Caco-2 (cell line): ENCODE measurements at regions not wholly inside any gene's neighbourhood (a gene's known extent, or its start where the extent isn't known, plus 50 kb on each side); places are given as distances from the start of the nearest gene placed in this dataset.
A peak's percentile ranks its signal among the peaks of the same experiment; 100 is the strongest.

Source experiments
- BruUV-seq: library from RNA; stranded (reverse); fragments of 400-500 nt; replicated peaks from 2 replicates; lab custom pipeline; 2021; lab: Mats Ljungman, UMichigan
- CTCF ChIA-PET: fragments of 300-600 bp; sonication (Branson Sonifier 250); formaldehyde crosslinking; loops from one replicate; lab custom pipeline; 2022; ENCODE audit warnings: antibody characterized with exemption; lab: Charles Lee
- POLR2A ChIA-PET: fragments of 300-600 bp; sonication (Branson Sonifier 250); formaldehyde crosslinking; loops from one replicate; lab custom pipeline; 2022; ENCODE audit warnings: antibody characterized with exemption; lab: Charles Lee
- DNase-seq, 2 experiments: peaks; one replicate each; pipeline versions ENCODE4 v3.0.0 to v3.0.0-alpha.2; 2020 to 2022
- H3K27me3 ChIP-seq: replicated peaks from 2 replicates; pipeline ENCODE4 v1.6.0; 2011; ENCODE audit warnings: low read length; ENCODE audit not compliant: control insufficient read depth, insufficient read depth
- H3K36me3 ChIP-seq: 2 replicates; pipeline ENCODE4 v1.5.1; 2011; ENCODE audit warnings: low read length; ENCODE audit not compliant: control insufficient read depth, insufficient read depth
- H3K4me1 ChIP-seq: fragments of 250-450 bp; sonication (Bioruptor Pico); 2 replicates; pipeline ENCODE4 v1.5.1; 2020; ENCODE audit warnings: mild to moderate bottlenecking
- H3K4me3 ChIP-seq: 2 replicates; pipeline ENCODE4 v1.5.1; 2011; ENCODE audit warnings: low read depth, mild to moderate bottlenecking, control low read depth, low read length
- H3K9me3 ChIP-seq: fragments of 250-450 bp; sonication (Bioruptor Pico); 2 replicates; pipeline ENCODE4 v1.5.1; 2020; ENCODE audit warnings: mild to moderate bottlenecking, moderate library complexity
- H3K27ac Mint-ChIP-seq: one replicate; pipeline ENCODE4 v1.8.0; 2022; ENCODE audit warnings: mixed read lengths; ENCODE audit not compliant: unreplicated experiment
- H3K27me3 Mint-ChIP-seq: one replicate; pipeline ENCODE4 v1.8.0; 2022; ENCODE audit warnings: mixed read lengths; ENCODE audit not compliant: insufficient read depth, unreplicated experiment
- H3K36me3 Mint-ChIP-seq: one replicate; pipeline ENCODE4 v1.8.0; 2022; ENCODE audit warnings: mild to moderate bottlenecking, mixed read lengths; ENCODE audit not compliant: insufficient read depth, unreplicated experiment
- H3K4me1 Mint-ChIP-seq: one replicate; pipeline ENCODE4 v1.8.0; 2022; ENCODE audit warnings: low read depth, mixed read lengths; ENCODE audit not compliant: unreplicated experiment
- H3K4me3 Mint-ChIP-seq: one replicate; pipeline ENCODE4 v1.8.0; 2022; ENCODE audit warnings: mild to moderate bottlenecking, moderate library complexity, mixed read lengths; ENCODE audit not compliant: unreplicated experiment
- H3K9me3 Mint-ChIP-seq: one replicate; pipeline ENCODE4 v1.8.0; 2022; ENCODE audit warnings: mixed read lengths; ENCODE audit not compliant: unreplicated experiment
- intact Hi-C: fragments of 100-400 bp; cut with micrococcal nuclease; formaldehyde crosslinking; loops from one replicate; pipeline ENCODE4 v1.10.0; 2022; ENCODE audit not compliant: unreplicated experiment
- TF ChIP-seq, protein P1 (sequence below), 2 experiments: fragments of 200-600 bp in 1 of 2; IDR thresholded peaks; 1 replicate in 1 of 2; 2 replicates in 1 of 2; pipeline versions ENCODE4 v1.5.1 to v1.8.0; 2011 to 2022; ENCODE audit warnings: antibody characterized with exemption in 1 of 2, control low read depth in 1 of 2, inconsistent platforms in 1 of 2, low read depth in 1 of 2, low read length in 1 of 2, mild to moderate bottlenecking in 1 of 2, moderate library complexity in 1 of 2; ENCODE audit not compliant: insufficient read depth in 1 of 2, severe bottlenecking in 1 of 2, unreplicated experiment in 1 of 2

GRCh38 chr2:240252872-240253511 is 112.5 kb upstream of the OTOS start:
- Histone ChIP-seq H3K4me1 (peaks cover 62% of the 10 kb centered on the region), H3K9me3 (no peaks in the 10 kb centered on the region), H3K27me3 (no peaks in the 10 kb centered on the region), H3K4me3 (no peak overlapping the region), H3K36me3 (no peaks in the 10 kb centered on the region; the same call in 1 of the 2 replicates)
- Mint-ChIP-seq H3K4me1 (peaks cover 7% of the 10 kb centered on the region), H3K4me3 (peak overlapping the region; percentile 94), H3K36me3 (peaks cover 82% of the 10 kb centered on the region), H3K27ac (no peak overlapping the region), H3K27me3 (no peaks in the 10 kb centered on the region), H3K9me3 (no peaks in the 10 kb centered on the region)
- ChIA-PET CTCF (no interaction called here), POLR2A (no interaction called here)
- DNase-seq: no peak
- no TSS peak for BruUV-seq
- TF ChIP-seq, protein P1, sequence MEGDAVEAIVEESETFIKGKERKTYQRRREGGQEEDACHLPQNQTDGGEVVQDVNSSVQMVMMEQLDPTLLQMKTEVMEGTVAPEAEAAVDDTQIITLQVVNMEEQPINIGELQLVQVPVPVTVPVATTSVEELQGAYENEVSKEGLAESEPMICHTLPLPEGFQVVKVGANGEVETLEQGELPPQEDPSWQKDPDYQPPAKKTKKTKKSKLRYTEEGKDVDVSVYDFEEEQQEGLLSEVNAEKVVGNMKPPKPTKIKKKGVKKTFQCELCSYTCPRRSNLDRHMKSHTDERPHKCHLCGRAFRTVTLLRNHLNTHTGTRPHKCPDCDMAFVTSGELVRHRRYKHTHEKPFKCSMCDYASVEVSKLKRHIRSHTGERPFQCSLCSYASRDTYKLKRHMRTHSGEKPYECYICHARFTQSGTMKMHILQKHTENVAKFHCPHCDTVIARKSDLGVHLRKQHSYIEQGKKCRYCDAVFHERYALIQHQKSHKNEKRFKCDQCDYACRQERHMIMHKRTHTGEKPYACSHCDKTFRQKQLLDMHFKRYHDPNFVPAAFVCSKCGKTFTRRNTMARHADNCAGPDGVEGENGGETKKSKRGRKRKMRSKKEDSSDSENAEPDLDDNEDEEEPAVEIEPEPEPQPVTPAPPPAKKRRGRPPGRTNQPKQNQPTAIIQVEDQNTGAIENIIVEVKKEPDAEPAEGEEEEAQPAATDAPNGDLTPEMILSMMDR (IDR thresholded peaks at IDR 0.05; ENCODE audit: insufficient read depth in 1 of 2, low read depth in 1 of 2, low read length in 1 of 2, severe bottlenecking in 1 of 2, unreplicated experiment in 1 of 2): no peak
- intact Hi-C loops: no loop called here

DNA sequence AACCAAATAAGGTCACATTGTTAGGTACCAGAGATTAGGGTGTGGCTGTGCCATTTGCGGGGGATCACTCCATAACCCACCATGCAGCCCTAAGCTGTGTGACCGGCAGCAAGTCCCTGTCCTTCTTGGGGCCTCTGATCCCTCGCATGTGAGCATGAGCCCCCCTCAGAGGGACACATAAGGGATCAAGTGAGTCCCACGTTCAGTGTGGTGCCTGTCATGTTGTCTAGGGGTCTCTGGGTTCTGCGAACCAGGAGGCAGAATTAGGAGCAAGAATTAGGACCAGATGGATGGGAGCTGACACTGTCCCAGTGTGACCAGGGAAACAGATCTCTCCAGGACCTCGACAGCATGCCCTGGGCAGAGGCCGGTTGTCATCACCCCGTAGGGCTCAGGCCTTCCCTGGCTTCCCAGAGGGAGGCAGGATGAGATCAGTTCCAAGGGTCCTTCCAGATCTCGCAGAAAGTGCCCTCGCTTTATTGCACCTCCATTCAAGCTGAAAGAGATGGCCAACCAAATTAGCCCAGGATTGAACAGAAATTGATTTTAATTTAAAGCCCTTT is 113.2 kb upstream of the OTOS start:
- no peaks in the 10 kb centered on the region for H3K27me3 ChIP-seq
- no peaks in the 10 kb centered on the region; the same call in 1 of the 2 replicates for H3K36me3 ChIP-seq
- Mint-ChIP-seq H3K4me3 (peak overlapping the region; percentile 94), H3K27ac (no peak overlapping the region), H3K9me3 (no peaks in the 10 kb centered on the region), H3K4me1 (peaks cover 7% of the 10 kb centered on the region), H3K36me3 (peaks cover 75% of the 10 kb centered on the region), H3K27me3 (no peaks in the 10 kb centered on the region)
- DNase-seq: no peak
- BruUV-seq: no TSS peak
- no peaks in the 10 kb centered on the region for H3K9me3 ChIP-seq
- H3K4me1 ChIP-seq: peaks cover 62% of the 10 kb centered on the region
- POLR2A ChIA-PET: no interaction called here
- CTCF ChIA-PET: no interaction called here
- TF ChIP-seq, protein P1 (IDR thresholded peaks at IDR 0.05; ENCODE audit: insufficient read depth in 1 of 2, low read depth in 1 of 2, low read length in 1 of 2, severe bottlenecking in 1 of 2, unreplicated experiment in 1 of 2): no peak
- no peak overlapping the region for H3K4me3 ChIP-seq
- intact Hi-C loops: no loop called here

GRCh38 chr2:240254337-240255164 is 114.1 kb upstream of the OTOS start:
- ChIA-PET POLR2A (no interaction called here), CTCF (no interaction called here)
- Histone ChIP-seq H3K36me3 (no peaks in the 10 kb centered on the region; the same call in 1 of the 2 replicates), H3K4me3 (peak overlapping the region; percentile 41), H3K9me3 (no peaks in the 10 kb centered on the region), H3K4me1 (peaks cover 62% of the 10 kb centered on the region), H3K27me3 (no peaks in the 10 kb centered on the region)
- peak overlapping the region; percentile 94 for H3K4me3 Mint-ChIP-seq
- peak overlapping the region; percentile 99 for H3K27ac Mint-ChIP-seq
- DNase-seq: no peak
- BruUV-seq: no TSS peak
- no peaks in the 10 kb centered on the region for H3K9me3 Mint-ChIP-seq
- peaks cover 7% of the 10 kb centered on the region for H3K4me1 Mint-ChIP-seq
- intact Hi-C loops: loop anchor here (5.0 kb wide), 1 partner anchor 183 kb away; the partner anchor contains the start of gene GPC1
- TF ChIP-seq, protein P1 (IDR thresholded peaks at IDR 0.05; ENCODE audit: insufficient read depth in 1 of 2, low read depth in 1 of 2, low read length in 1 of 2, severe bottlenecking in 1 of 2, unreplicated experiment in 1 of 2): no peak
- H3K27me3 Mint-ChIP-seq: no peaks in the 10 kb centered on the region
- H3K36me3 Mint-ChIP-seq: peaks cover 66% of the 10 kb centered on the region
